A549 (cell line): ENCODE measurements at regions not wholly inside any gene's neighbourhood (a gene's known extent, or its start where the extent isn't known, plus 50 kb on each side); places are given as distances from the start of the nearest gene placed in this dataset.

Source experiments
- ATAC-seq, 2 experiments: fragments of 200-7000 bp in 1 of 2; fragments of >200 bp in 1 of 2; cut with Nextera tagmentation in 1 of 2; cut with Tn5 transposase in 1 of 2; 3 replicates each; pipeline versions ENCODE4 v1.8.0 to v1.9.1; 2018 to 2020; ENCODE audit warnings: mild to moderate bottlenecking in 1 of 2, moderate library complexity in 1 of 2
- CTCF ChIA-PET: fragments of 300-600 bp; sonication (Branson Sonifier 250); formaldehyde crosslinking; extraction: SDS; loops from one replicate; lab custom pipeline; 2021; ENCODE audit warnings: antibody characterized with exemption, inconsistent platforms; lab: Yijun Ruan, JAX
- POLR2A ChIA-PET: fragments of 350-600 bp; formaldehyde crosslinking; extraction: SDS; loops from one replicate; lab custom pipeline; 2021; ENCODE audit warnings: antibody characterized with exemption, inconsistent platforms; lab: Yijun Ruan, JAX
- DNase-seq, 2 experiments: peaks; one replicate each; pipeline versions ENCODE4 v3.0.0 to v3.0.0-alpha.2; 2011 to 2016; ENCODE audit warnings: low read depth in 1 of 2, low spot score in 1 of 2
- FAIRE-seq: peaks from 2 replicates; lab custom pipeline; 2011; peaks lifted over from hg19 to GRCh38; lab: Jason Lieb, UNC
- H3K27ac ChIP-seq, 2 experiments: fragments of >200 bp; sonication (Bioruptor Twin); formaldehyde crosslinking; 3 replicates each; pipeline ENCODE4 v1.5.1; 2016 to 2017
- H3K4me1 ChIP-seq: fragments of >200 bp; sonication (Bioruptor Twin); formaldehyde crosslinking; 3 replicates; pipeline ENCODE4 v1.6.1; 2016
- H3K4me2 ChIP-seq: fragments of >200 bp; sonication (Bioruptor Twin); formaldehyde crosslinking; 3 replicates; pipeline ENCODE4 v1.6.1; 2016
- H3K4me3 ChIP-seq: fragments of >200 bp; sonication (Bioruptor Twin); formaldehyde crosslinking; 3 replicates; pipeline ENCODE4 v1.5.1; 2016
- H3K9me3 ChIP-seq: fragments of >200 bp; sonication (Bioruptor Twin); formaldehyde crosslinking; 3 replicates; pipeline ENCODE4 v1.6.1; 2016
- ATOH8 ChIP-seq: fragments of 250-450 bp; sonication (Bioruptor Pico); IDR thresholded peaks from 2 replicates; pipeline ENCODE4 v1.5.0; 2020; ENCODE audit warnings: low read depth, mild to moderate bottlenecking, moderate library complexity
- BCL3 ChIP-seq: fragments of >200 bp; sonication (Bioruptor Twin); formaldehyde crosslinking; IDR thresholded peaks from 3 replicates; pipeline ENCODE4 v1.6.1; 2016
- CBX2 ChIP-seq: fragments of 200-600 bp; sonication (generic); IDR thresholded peaks from 2 replicates; pipeline ENCODE4 v1.6.1; 2016; ENCODE audit warnings: low read depth, mild to moderate bottlenecking, borderline replicate concordance
- CBX8 ChIP-seq: fragments of 200-600 bp; sonication (generic); IDR thresholded peaks from 2 replicates; pipeline ENCODE4 v1.6.1; 2016
- CEBPB ChIP-seq, 2 experiments: fragments of >200 bp in 1 of 2; sonication (Bioruptor Twin) in 1 of 2; formaldehyde crosslinking in 1 of 2; IDR thresholded peaks; 2 replicates each; pipeline ENCODE4 v1.6.1; 2012 to 2016
- CHD2 ChIP-seq: fragments of 150-350 bp; IDR thresholded peaks from 2 replicates; pipeline ENCODE4 v1.6.1; 2014; ENCODE audit warnings: low read length; ENCODE audit not compliant: partially characterized antibody
- CHD4 ChIP-seq: fragments of 200-600 bp; sonication (generic); IDR thresholded peaks from 2 replicates; pipeline ENCODE4 v1.6.1; 2016; ENCODE audit warnings: antibody characterized with exemption, mild to moderate bottlenecking, borderline replicate concordance
- EHMT2 ChIP-seq: fragments of 200-600 bp; sonication (generic); IDR thresholded peaks from 2 replicates; pipeline ENCODE4 v1.6.1; 2016; ENCODE audit warnings: antibody characterized with exemption, low read depth, mild to moderate bottlenecking, moderate library complexity
- ELK1 ChIP-seq: fragments of 150-350 bp; IDR thresholded peaks from 2 replicates; pipeline ENCODE4 v1.6.1; 2014; ENCODE audit warnings: low read depth, mild to moderate bottlenecking, low read length
- EP300 ChIP-seq, 2 experiments: fragments of >200 bp; sonication (Bioruptor Twin); formaldehyde crosslinking; IDR thresholded peaks; 2 replicates in 1 of 2; 3 replicates in 1 of 2; pipeline ENCODE4 v1.6.1; 2016 to 2017
- ESRRA ChIP-seq: fragments of 150-350 bp; IDR thresholded peaks from 2 replicates; pipeline ENCODE4 v1.6.1; 2014; ENCODE audit warnings: mild to moderate bottlenecking, low read length, borderline replicate concordance
- FOSB ChIP-seq: fragments of 250-450 bp; sonication (Bioruptor Pico); IDR thresholded peaks from 2 replicates; pipeline ENCODE4 v1.5.0; 2020; ENCODE audit warnings: mild to moderate bottlenecking, moderate library complexity
- FOSL2 ChIP-seq, 2 experiments: fragments of 450-650 bp in 1 of 2; fragments of >200 bp in 1 of 2; sonication (Bioruptor Twin) in 1 of 2; formaldehyde crosslinking; IDR thresholded peaks; 2 replicates each; pipeline versions ENCODE4 v1.5.0 to v1.6.1; 2016 to 2020; ENCODE audit warnings: mild to moderate bottlenecking in 1 of 2, moderate library complexity in 1 of 2
- HDAC2 ChIP-seq: fragments of 200-600 bp; sonication (generic); IDR thresholded peaks from 2 replicates; pipeline ENCODE4 v1.6.1; 2016
- JUNB ChIP-seq: fragments of >200 bp; sonication (Bioruptor Twin); formaldehyde crosslinking; IDR thresholded peaks from 2 replicates; pipeline ENCODE4 v1.6.1; 2016
- KDM1A ChIP-seq: fragments of 200-600 bp; sonication (generic); IDR thresholded peaks from 2 replicates; pipeline ENCODE4 v1.6.1; 2016; ENCODE audit warnings: low read depth, mild to moderate bottlenecking
- MAFK ChIP-seq: fragments of 450-650 bp; IDR thresholded peaks from 2 replicates; pipeline ENCODE4 v1.6.1; 2014; ENCODE audit not compliant: partially characterized antibody
- MYC ChIP-seq: IDR thresholded peaks from 2 replicates; pipeline ENCODE4 v1.6.1; 2012; ENCODE audit warnings: mild to moderate bottlenecking, inconsistent platforms, low read length, improper control_type of control experiment, borderline replicate concordance
- POLR2A ChIP-seq: IDR thresholded peaks from 2 replicates; pipeline ENCODE4 v1.6.1; 2012; ENCODE audit warnings: mild to moderate bottlenecking, low read length
- POLR2AphosphoS2 ChIP-seq: conservative IDR thresholded peaks from 2 replicates; pipeline ENCODE4 v1.6.1; 2012; ENCODE audit warnings: low read length, improper control_type of control experiment, inconsistent platforms
- RAD21 ChIP-seq, 2 experiments: fragments of >200 bp in 1 of 2; sonication (Bioruptor Twin) in 1 of 2; formaldehyde crosslinking in 1 of 2; IDR thresholded peaks in 1 of 2; conservative IDR thresholded peaks in 1 of 2; 2 replicates in 1 of 2; 3 replicates in 1 of 2; pipeline ENCODE4 v1.6.1; 2012 to 2018; ENCODE audit warnings: inconsistent platforms in 1 of 2
- RCOR1 ChIP-seq: fragments of 150-350 bp; IDR thresholded peaks from 2 replicates; pipeline ENCODE4 v1.6.1; 2014; ENCODE audit warnings: antibody characterized with exemption, low read length, low read depth
- RFX5 ChIP-seq: fragments of 450-650 bp; IDR thresholded peaks from 2 replicates; pipeline ENCODE4 v1.7.1; 2014; ENCODE audit warnings: antibody characterized with exemption, mild to moderate bottlenecking, moderate library complexity
- RNF2 ChIP-seq: fragments of 200-600 bp; sonication (generic); IDR thresholded peaks from 2 replicates; pipeline ENCODE4 v1.6.1; 2016; ENCODE audit warnings: low read depth, mild to moderate bottlenecking, antibody characterized with exemption, moderate library complexity, borderline replicate concordance
- SMC3 ChIP-seq: fragments of >200 bp; sonication (Bioruptor Twin); formaldehyde crosslinking; IDR thresholded peaks from 3 replicates; pipeline ENCODE4 v1.6.1; 2018; ENCODE audit warnings: inconsistent platforms
- ZFP36 ChIP-seq: fragments of 450-650 bp; IDR thresholded peaks from 2 replicates; pipeline ENCODE4 v1.6.1; 2014; ENCODE audit warnings: borderline replicate concordance; ENCODE audit not compliant: partially characterized antibody
- ZNF302 ChIP-seq: fragments of 250-450 bp; sonication (Bioruptor Pico); IDR thresholded peaks from 2 replicates; pipeline ENCODE4 v1.9.0; 2021; ENCODE audit warnings: inconsistent platforms, mild to moderate bottlenecking, moderate library complexity
- WGBS: methylation state at CpG from one replicate; pipeline ENCODE4 v1.1.6; 2017; ENCODE audit errors: missing lambda C conversion rate; 5-methylcytosine and 5-hydroxymethylcytosine counted together
- TF ChIP-seq, protein P1 (sequence below): fragments of >200 bp; sonication (Bioruptor Twin); formaldehyde crosslinking; IDR thresholded peaks from 2 replicates; pipeline ENCODE4 v1.6.1; 2016

GRCh38 chr18:78731398-78732032 lies 248.1 kb upstream of the SALL3 start:
- TF ChIP-seq RFX5 = no peak
- no peak for TF ChIP-seq POLR2A
- TF ChIP-seq, protein P1, sequence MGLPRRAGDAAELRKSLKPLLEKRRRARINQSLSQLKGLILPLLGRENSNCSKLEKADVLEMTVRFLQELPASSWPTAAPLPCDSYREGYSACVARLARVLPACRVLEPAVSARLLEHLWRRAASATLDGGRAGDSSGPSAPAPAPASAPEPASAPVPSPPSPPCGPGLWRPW = no peak
- TF ChIP-seq SMC3 = no peak
- TF ChIP-seq ZFP36 = no peak
- TF ChIP-seq MAFK = no peak
- no peak for TF ChIP-seq HDAC2
- no peak for TF ChIP-seq ZNF302 (CRISPR knock-in tag)
- TF ChIP-seq EHMT2 = no peak
- no peak for TF ChIP-seq CHD4
- TF ChIP-seq CBX2 = no peak
- DNase-seq = no peak
- ChIA-PET CTCF (no interaction called here), POLR2A (no interaction called here)
- no peak for ATAC-seq
- Histone ChIP-seq H3K4me2 (no peak overlapping the region), H3K27ac (no peak overlapping the region), H3K4me1 (no peaks in the 10 kb centered on the region), H3K4me3 (no peak overlapping the region), H3K9me3 (no peaks in the 10 kb centered on the region)
- 9% methylated on average over 5 of the region's 18 CpGs for WGBS
- no peak for FAIRE-seq

DNA sequence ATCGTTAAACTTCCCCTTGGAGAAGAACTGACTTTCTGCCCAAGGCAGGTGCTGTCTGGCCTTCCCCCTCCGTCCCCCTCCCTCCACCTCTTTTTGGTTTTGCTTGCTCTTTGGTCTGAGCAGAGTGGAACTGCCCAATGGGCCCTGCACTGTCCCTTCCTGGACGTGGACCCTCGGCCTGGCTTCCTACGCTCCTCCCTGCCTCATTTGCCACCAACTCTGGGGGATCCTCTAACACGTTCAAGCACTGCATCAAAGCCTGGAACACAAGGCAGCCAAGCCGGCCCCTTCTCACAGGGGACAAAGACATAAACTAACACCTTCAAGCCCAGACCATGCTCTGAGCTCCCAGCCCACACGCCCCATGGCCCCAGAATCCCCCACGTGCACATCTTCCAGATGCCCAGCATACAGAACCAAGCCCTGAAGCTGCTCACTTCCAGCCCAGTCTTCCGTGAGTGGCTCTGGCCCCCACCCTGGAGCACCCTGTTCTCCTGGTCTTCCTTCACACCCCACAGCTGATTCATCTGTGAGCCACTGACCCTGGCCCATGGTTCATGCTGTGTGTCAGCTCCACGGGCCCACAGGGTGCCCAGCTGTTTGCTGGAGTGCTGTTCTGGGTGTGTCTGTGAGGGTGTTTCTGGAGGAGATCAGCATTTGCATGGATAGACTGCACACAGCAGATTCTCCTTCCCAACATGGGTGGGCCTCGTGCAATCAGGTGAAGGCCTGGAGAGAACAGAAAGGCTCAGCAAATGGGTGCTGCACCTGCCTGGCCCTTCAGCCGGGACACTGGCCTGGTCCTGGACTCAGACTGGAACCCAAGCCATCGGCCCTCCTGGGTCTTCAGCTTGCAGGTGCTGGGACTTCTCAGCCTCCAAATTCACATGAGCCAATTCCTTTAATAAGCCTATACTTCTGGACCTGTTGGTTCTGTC lies 247.1 kb upstream of the SALL3 start:
- H3K9me3 ChIP-seq = no peaks in the 10 kb centered on the region
- DNase-seq = no peak
- no peak for ATAC-seq
- TF ChIP-seq JUNB = no peak
- no peak for TF ChIP-seq ATOH8 (CRISPR knock-in tag)
- no peak for TF ChIP-seq KDM1A
- TF ChIP-seq ELK1 = no peak
- no peak for TF ChIP-seq ZNF302 (CRISPR knock-in tag)
- TF ChIP-seq FOSB = no peak
- TF ChIP-seq, all 56 proteins: peak for 0
- no peak overlapping the region for H3K27ac ChIP-seq
- H3K4me2 ChIP-seq = no peak overlapping the region
- whole genome bisulfite sequencing = 10% methylated on average over 3 of the region's 14 CpGs
- CTCF ChIA-PET = interaction anchor here (0.6 kb wide), 1 partner anchor 710 kb away, joined by 3 read pairs; no protein-coding TSS in a partner anchor
- FAIRE-seq = no peak
- H3K4me1 ChIP-seq = no peaks in the 10 kb centered on the region
- H3K4me3 ChIP-seq = no peak overlapping the region
- POLR2A ChIA-PET = no interaction called here

DNA sequence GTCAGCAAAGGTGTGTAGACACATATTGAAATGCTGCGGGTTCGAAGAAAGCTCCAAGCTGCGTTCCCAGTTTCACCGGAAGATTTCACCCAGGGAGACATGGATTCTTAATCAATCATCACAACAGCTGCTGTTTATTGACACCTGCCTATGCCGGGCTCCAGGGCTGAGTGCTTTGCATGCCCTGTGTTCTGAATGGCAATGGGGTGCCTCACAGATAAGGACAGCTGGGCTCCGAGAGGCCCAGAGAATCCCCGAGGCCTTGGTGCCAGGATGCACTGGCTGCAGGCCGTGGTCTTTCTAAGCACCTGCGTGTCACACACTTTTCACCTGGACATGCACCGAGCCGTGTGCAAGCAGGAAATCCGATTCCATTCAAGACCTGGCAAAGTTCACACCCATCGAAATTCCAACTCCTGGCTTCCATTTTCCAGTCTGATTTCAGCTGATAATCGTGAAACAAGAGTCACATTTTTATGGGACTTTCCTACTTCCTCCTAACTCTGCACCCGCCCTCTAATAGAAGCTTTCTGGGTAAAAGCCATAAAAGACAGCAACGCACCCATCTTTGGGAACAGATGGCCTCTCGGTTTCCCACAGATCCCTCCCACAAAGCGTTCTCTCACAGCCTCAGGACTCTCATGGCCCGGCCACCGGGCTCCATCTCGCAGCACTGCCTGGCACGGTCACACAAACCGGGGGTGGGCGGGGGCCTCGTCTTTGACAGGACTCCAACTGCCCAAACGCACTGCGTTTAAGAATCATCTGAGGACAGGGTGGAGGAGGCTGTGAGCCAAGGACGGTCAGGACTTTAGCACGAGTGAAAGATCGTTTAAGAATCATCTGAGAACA lies 245.6 kb upstream of the SALL3 start:
- DNase-seq = no peak
- Histone ChIP-seq H3K4me2 (no peak overlapping the region), H3K4me1 (no peaks in the 10 kb centered on the region), H3K27ac (no peak overlapping the region), H3K9me3 (no peaks in the 10 kb centered on the region), H3K4me3 (no peak overlapping the region)
- ChIA-PET CTCF (no interaction called here), POLR2A (no interaction called here)
- ATAC-seq = no peak
- no peak for FAIRE-seq
- 39% methylated on average over 20 of the region's 30 CpGs for WGBS
- no peak for TF ChIP-seq CEBPB (IDR thresholded peaks at IDR 0.05)
- TF ChIP-seq, protein P1 = no peak
- TF ChIP-seq CHD2 = no peak
- no peak for TF ChIP-seq MYC
- no peak for TF ChIP-seq RNF2
- no peak for TF ChIP-seq SMC3
- no peak for TF ChIP-seq RFX5
- no peak for TF ChIP-seq EP300 (IDR thresholded peaks at IDR 0.05)
- no peak for TF ChIP-seq POLR2A
- TF ChIP-seq RAD21 (conservative IDR thresholded peaks at IDR 0.05 in 1 of 2, IDR thresholded peaks at IDR 0.05 in 1 of 2) = no peak
- no peak for TF ChIP-seq RCOR1
- no peak for TF ChIP-seq BCL3
- TF ChIP-seq POLR2AphosphoS2 = no peak
- no peak for TF ChIP-seq ESRRA
- TF ChIP-seq CBX8 = no peak
- no peak for TF ChIP-seq FOSL2 (IDR thresholded peaks at IDR 0.05)
- TF ChIP-seq FOSL2 (CRISPR knock-in tag; IDR thresholded peaks at IDR 0.05) = no peak
